ENCODE measurements at regions not wholly inside any gene's neighbourhood (a gene's known extent, or its start where the extent isn't known, plus 50 kb on each side); places are given as distances from the start of the nearest gene placed in this dataset.

- TF ChIP-seq ZFP36 (IDR thresholded peaks at IDR 0.05; ENCODE audit: low read depth, low read length, partially characterized antibody) (no peak), HDGF (IDR thresholded peaks at IDR 0.05) (no peak)
Measured at GRCh38 chr20:51208162-51208561, 185.3 kb upstream of the KCNG1 start.

All from K562 (cell line).